Peyer's patch (tissue), 4 donors: ENCODE measurements at regions not wholly inside any gene's neighbourhood (a gene's known extent, or its start where the extent isn't known, plus 50 kb on each side); places are given as distances from the start of the nearest gene placed in this dataset.

Experiments used
- CTCF ChIP-seq, 6 experiments: fragments of 450-650 bp in 4 of 6; fragments of 200-600 bp in 2 of 6; sonication (generic) in 1 of 6; IDR thresholded peaks; one replicate each; pipeline ENCODE4 v1.5.1; 2017 to 2019; ENCODE audit warnings: antibody characterized with exemption in 6 of 6, mild to moderate bottlenecking in 3 of 6, moderate library complexity in 1 of 6
- POLR2A ChIP-seq, 2 donors: fragments of 450-650 bp; IDR thresholded peaks; one replicate each; pipeline ENCODE4 v1.5.1; 2017; ENCODE audit warnings: antibody characterized with exemption in 2 of 2, mild to moderate bottlenecking in 2 of 2, moderate library complexity in 2 of 2

DNA sequence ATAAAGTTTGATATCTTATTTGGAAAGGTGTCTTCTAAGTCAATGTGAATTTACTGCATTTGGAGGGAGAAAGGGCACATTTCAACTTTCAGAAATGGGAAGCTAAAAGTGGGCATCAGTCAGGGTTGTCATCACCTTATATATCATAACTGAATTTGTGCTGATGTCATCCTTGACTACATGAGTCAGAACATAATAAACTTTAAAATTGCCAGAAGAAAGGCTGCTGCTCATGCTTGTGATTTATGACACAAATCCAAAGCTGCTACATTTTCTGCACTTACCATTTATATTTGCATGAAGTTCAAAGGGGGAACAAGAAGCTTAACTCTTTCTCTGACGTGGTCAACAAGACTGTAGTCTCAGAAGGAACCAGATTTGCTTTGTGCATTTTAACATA is 196.6 kb downstream of the UTP18 start:
- TF ChIP-seq CTCF (IDR thresholded peaks at IDR 0.05) (no peak), POLR2A (IDR thresholded peaks at IDR 0.05) (no peak)
